ENCODE measurements at regions not wholly inside any gene's neighbourhood (a gene's known extent, or its start where the extent isn't known, plus 50 kb on each side); places are given as distances from the start of the nearest gene placed in this dataset.
"Not testable (repeated sequence)": the region's sequence is repeated elsewhere in the genome, so short reads cannot be mapped to it uniquely, and the experiment has no call there.

DNA sequence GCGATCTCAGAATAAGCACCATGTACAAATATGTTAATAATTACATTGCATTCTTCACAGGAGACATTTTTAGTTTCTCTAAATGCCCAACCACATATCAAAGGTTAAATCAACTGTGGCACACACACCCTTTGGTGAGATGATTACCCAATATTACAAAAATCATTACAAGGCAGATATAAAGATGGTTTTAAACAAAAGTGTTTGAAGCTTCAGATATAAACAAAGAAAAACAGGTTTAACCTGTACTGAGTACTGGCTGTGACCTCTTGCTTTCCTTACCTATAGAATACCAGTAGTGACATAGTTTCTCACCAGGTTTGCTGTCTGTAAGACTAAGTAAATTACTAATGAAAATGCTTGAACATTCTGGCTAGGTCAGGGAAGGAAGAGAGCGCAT is 360.0 kb upstream of the IGFBP3 start:
- Mint-ChIP-seq H3K4me1 (no peaks in the 10 kb centered on the region), H3K27me3 (ENCODE audit: low read depth) (no peaks in the 10 kb centered on the region), H3K4me3 (no peak overlapping the region), H3K36me3 (ENCODE audit: low read depth) (no peaks in the 10 kb centered on the region), H3K27ac (peak overlapping the region in 1 of 3 experiments; percentile 78), H3K9me3 (peaks cover 7% of the 10 kb centered on the region)
- TF ChIP-seq, protein P1, sequence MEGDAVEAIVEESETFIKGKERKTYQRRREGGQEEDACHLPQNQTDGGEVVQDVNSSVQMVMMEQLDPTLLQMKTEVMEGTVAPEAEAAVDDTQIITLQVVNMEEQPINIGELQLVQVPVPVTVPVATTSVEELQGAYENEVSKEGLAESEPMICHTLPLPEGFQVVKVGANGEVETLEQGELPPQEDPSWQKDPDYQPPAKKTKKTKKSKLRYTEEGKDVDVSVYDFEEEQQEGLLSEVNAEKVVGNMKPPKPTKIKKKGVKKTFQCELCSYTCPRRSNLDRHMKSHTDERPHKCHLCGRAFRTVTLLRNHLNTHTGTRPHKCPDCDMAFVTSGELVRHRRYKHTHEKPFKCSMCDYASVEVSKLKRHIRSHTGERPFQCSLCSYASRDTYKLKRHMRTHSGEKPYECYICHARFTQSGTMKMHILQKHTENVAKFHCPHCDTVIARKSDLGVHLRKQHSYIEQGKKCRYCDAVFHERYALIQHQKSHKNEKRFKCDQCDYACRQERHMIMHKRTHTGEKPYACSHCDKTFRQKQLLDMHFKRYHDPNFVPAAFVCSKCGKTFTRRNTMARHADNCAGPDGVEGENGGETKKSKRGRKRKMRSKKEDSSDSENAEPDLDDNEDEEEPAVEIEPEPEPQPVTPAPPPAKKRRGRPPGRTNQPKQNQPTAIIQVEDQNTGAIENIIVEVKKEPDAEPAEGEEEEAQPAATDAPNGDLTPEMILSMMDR (IDR thresholded peaks at IDR 0.05; ENCODE audit: unreplicated experiment in 3 of 3): no peak

DNA sequence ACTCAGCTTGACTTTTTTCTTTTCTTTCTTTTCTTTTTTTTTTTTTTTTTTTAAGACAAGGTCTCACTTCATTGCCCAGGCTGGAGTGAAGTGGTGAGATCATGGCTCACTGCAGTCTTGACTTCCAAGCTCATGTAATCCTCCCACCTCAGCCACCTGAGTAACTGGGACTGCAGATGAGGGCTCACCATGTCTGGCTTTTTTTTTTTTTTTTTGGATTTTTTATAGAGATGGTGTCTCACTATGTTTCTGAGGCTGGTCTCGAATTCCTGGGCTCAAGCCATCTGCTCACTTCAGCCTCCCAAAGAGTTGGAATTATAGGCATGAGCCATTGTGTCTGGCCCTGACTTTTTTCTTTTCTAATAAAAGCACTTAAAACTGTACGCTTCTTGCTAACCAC is 358.2 kb upstream of the IGFBP3 start:
- Mint-ChIP-seq H3K36me3 (ENCODE audit: low read depth) (no peaks in the 10 kb centered on the region), H3K9me3 (peaks cover 7% of the 10 kb centered on the region), H3K4me3 (no peak overlapping the region), H3K27me3 (ENCODE audit: low read depth) (no peaks in the 10 kb centered on the region), H3K27ac (no peak overlapping the region), H3K4me1 (no peaks in the 10 kb centered on the region)
- TF ChIP-seq, protein P1 (IDR thresholded peaks at IDR 0.05; ENCODE audit: unreplicated experiment in 3 of 3): no peak

DNA sequence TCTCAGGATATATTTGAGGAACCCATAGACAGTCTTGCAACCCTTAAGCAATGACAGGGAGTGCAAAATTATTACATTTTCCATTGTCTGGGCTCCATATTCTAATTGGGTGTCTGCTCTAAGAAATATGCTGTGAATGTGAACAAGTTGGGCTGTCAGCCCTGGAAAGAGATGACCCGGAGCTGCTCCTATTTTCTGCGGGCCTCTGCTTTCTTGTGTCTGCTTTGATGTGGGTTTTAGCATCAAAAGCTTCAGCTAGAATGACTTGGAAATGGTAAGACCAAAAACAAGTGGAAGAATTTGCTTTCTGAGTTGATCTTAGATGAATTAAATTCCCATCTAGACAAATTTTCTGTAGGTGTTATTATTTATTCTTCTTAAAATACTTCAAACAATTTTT is 343.6 kb upstream of the IGFBP3 start:
- Mint-ChIP-seq H3K27me3 (ENCODE audit: low read depth) (no peaks in the 10 kb centered on the region), H3K36me3 (ENCODE audit: low read depth) (peaks cover 8% of the 10 kb centered on the region), H3K4me3 (no peak overlapping the region), H3K9me3 (peaks cover 26% of the 10 kb centered on the region), H3K27ac (no peak overlapping the region), H3K4me1 (no peaks in the 10 kb centered on the region)
- TF ChIP-seq, protein P1 (IDR thresholded peaks at IDR 0.05; ENCODE audit: unreplicated experiment in 3 of 3): no peak

DNA sequence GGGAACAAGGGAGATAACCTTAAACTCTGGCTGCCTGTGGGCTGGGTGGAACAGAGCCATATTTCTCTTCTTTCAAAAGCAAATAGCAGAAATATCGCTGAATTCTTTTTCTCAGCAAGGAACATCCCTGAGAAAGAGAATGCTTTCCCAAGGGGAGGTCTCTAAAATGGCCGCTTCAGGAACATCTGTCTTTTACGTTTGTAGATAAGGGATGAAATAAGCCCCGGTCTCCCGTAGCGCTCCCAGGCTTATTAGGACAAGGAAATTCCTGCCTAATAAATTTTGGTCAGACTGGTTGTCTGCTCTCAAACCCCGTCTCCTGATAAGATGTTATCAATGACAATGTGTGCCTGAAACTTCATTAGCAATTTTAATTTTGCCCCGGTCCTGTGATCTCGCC is 340.6 kb upstream of the IGFBP3 start:
- H3K4me3 Mint-ChIP-seq; H3K36me3 Mint-ChIP-seq (ENCODE audit: low read depth); H3K4me1 Mint-ChIP-seq; H3K27ac Mint-ChIP-seq; H3K27me3 Mint-ChIP-seq (ENCODE audit: low read depth): not testable (repeated sequence)
- H3K9me3 Mint-ChIP-seq: peaks cover 33% of the 10 kb centered on the region

- Mint-ChIP-seq H3K9me3 (peaks cover 39% of the 10 kb centered on the region), H3K27me3 (ENCODE audit: low read depth) (no peaks in the 10 kb centered on the region), H3K4me1 (peaks cover 5% of the 10 kb centered on the region), H3K4me3 (no peak overlapping the region), H3K27ac (no peak overlapping the region), H3K36me3 (ENCODE audit: low read depth) (peaks cover 8% of the 10 kb centered on the region)
- TF ChIP-seq, protein P1 (IDR thresholded peaks at IDR 0.05; ENCODE audit: unreplicated experiment in 3 of 3): no peak
Observed at GRCh38 chr7:46259947-46260346, 338.9 kb upstream of the IGFBP3 start.

- H3K27me3 Mint-ChIP-seq (ENCODE audit: low read depth): no peaks in the 10 kb centered on the region
Observed at GRCh38 chr7:46257761-46258448, 336.8 kb upstream of the IGFBP3 start.

More at GRCh38 chr7:46257761-46258448, 336.8 kb upstream of the IGFBP3 start:
- H3K9me3 Mint-ChIP-seq: peaks cover 39% of the 10 kb centered on the region
- H3K36me3 Mint-ChIP-seq (ENCODE audit: low read depth): peaks cover 8% of the 10 kb centered on the region
- peaks cover 5% of the 10 kb centered on the region for H3K4me1 Mint-ChIP-seq
- H3K4me3 Mint-ChIP-seq: no peak overlapping the region
- TF ChIP-seq, protein P1 (IDR thresholded peaks at IDR 0.05; ENCODE audit: unreplicated experiment in 3 of 3): no peak
- H3K27ac Mint-ChIP-seq: peak overlapping the region in 1 of 3 experiments; percentile 15

Data from nephron (organoid).